ENCODE measurements at regions not wholly inside any gene's neighbourhood (a gene's known extent, or its start where the extent isn't known, plus 50 kb on each side); places are given as distances from the start of the nearest gene placed in this dataset.

GRCh38 chr12:115030017-115030416 lies 346.0 kb upstream of the TBX3 start:
- TF ChIP-seq CTCF (IDR thresholded peaks at IDR 0.05) (no peak), USF2 (IDR thresholded peaks at IDR 0.05; ENCODE audit: borderline replicate concordance, low read depth, low read length) (no peak), TAF1 (IDR thresholded peaks at IDR 0.05; ENCODE audit: borderline replicate concordance, low read depth, low read length) (no peak), MAX (IDR thresholded peaks at IDR 0.05; ENCODE audit: low read depth) (no peak)

Data from SK-N-SH (cell line).